Caco-2 (cell line): ENCODE measurements at regions not wholly inside any gene's neighbourhood (a gene's known extent, or its start where the extent isn't known, plus 50 kb on each side); places are given as distances from the start of the nearest gene placed in this dataset.

Experiments used
- BruUV-seq: library from RNA; stranded (reverse); fragments of 400-500 nt; replicated peaks from 2 replicates; lab custom pipeline; 2021; lab: Mats Ljungman, UMichigan
- CTCF ChIA-PET: fragments of 300-600 bp; sonication (Branson Sonifier 250); formaldehyde crosslinking; loops from one replicate; lab custom pipeline; 2022; ENCODE audit warnings: antibody characterized with exemption; lab: Charles Lee
- POLR2A ChIA-PET: fragments of 300-600 bp; sonication (Branson Sonifier 250); formaldehyde crosslinking; loops from one replicate; lab custom pipeline; 2022; ENCODE audit warnings: antibody characterized with exemption; lab: Charles Lee
- DNase-seq, 2 experiments: peaks; one replicate each; pipeline versions ENCODE4 v3.0.0 to v3.0.0-alpha.2; 2020 to 2022
- H3K27me3 ChIP-seq: replicated peaks from 2 replicates; pipeline ENCODE4 v1.6.0; 2011; ENCODE audit warnings: low read length; ENCODE audit not compliant: control insufficient read depth, insufficient read depth
- H3K36me3 ChIP-seq: 2 replicates; pipeline ENCODE4 v1.5.1; 2011; ENCODE audit warnings: low read length; ENCODE audit not compliant: control insufficient read depth, insufficient read depth
- H3K4me1 ChIP-seq: fragments of 250-450 bp; sonication (Bioruptor Pico); 2 replicates; pipeline ENCODE4 v1.5.1; 2020; ENCODE audit warnings: mild to moderate bottlenecking
- H3K4me3 ChIP-seq: 2 replicates; pipeline ENCODE4 v1.5.1; 2011; ENCODE audit warnings: low read depth, mild to moderate bottlenecking, control low read depth, low read length
- H3K9me3 ChIP-seq: fragments of 250-450 bp; sonication (Bioruptor Pico); 2 replicates; pipeline ENCODE4 v1.5.1; 2020; ENCODE audit warnings: mild to moderate bottlenecking, moderate library complexity
- H3K27ac Mint-ChIP-seq: one replicate; pipeline ENCODE4 v1.8.0; 2022; ENCODE audit warnings: mixed read lengths; ENCODE audit not compliant: unreplicated experiment
- H3K27me3 Mint-ChIP-seq: one replicate; pipeline ENCODE4 v1.8.0; 2022; ENCODE audit warnings: mixed read lengths; ENCODE audit not compliant: insufficient read depth, unreplicated experiment
- H3K36me3 Mint-ChIP-seq: one replicate; pipeline ENCODE4 v1.8.0; 2022; ENCODE audit warnings: mild to moderate bottlenecking, mixed read lengths; ENCODE audit not compliant: insufficient read depth, unreplicated experiment
- H3K4me1 Mint-ChIP-seq: one replicate; pipeline ENCODE4 v1.8.0; 2022; ENCODE audit warnings: low read depth, mixed read lengths; ENCODE audit not compliant: unreplicated experiment
- H3K4me3 Mint-ChIP-seq: one replicate; pipeline ENCODE4 v1.8.0; 2022; ENCODE audit warnings: mild to moderate bottlenecking, moderate library complexity, mixed read lengths; ENCODE audit not compliant: unreplicated experiment
- H3K9me3 Mint-ChIP-seq: one replicate; pipeline ENCODE4 v1.8.0; 2022; ENCODE audit warnings: mixed read lengths; ENCODE audit not compliant: unreplicated experiment
- intact Hi-C: fragments of 100-400 bp; cut with micrococcal nuclease; formaldehyde crosslinking; loops from one replicate; pipeline ENCODE4 v1.10.0; 2022; ENCODE audit not compliant: unreplicated experiment
- TF ChIP-seq, protein P1 (sequence below), 2 experiments: fragments of 200-600 bp in 1 of 2; IDR thresholded peaks; 1 replicate in 1 of 2; 2 replicates in 1 of 2; pipeline versions ENCODE4 v1.5.1 to v1.8.0; 2011 to 2022; ENCODE audit warnings: antibody characterized with exemption in 1 of 2, control low read depth in 1 of 2, inconsistent platforms in 1 of 2, low read depth in 1 of 2, low read length in 1 of 2, mild to moderate bottlenecking in 1 of 2, moderate library complexity in 1 of 2; ENCODE audit not compliant: insufficient read depth in 1 of 2, severe bottlenecking in 1 of 2, unreplicated experiment in 1 of 2

DNA sequence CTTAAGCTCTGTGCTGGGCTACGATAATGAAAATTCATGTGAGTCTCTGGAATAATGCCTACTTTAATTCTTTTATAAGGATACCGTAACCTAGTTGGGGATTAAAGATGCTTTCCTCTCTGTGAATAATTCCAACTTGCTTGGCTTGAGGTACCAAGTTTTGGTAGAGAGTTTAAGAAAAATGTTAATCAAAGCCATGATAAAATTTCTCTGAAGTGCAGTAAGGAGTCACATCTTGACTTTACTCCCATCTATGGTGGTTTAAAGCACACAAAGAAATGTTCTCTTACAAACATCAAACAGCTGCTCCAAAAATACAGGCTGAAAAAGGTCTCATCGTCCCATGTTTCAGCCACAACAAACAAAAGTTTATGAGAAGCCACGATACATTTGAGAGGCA lies 284.8 kb upstream of the TBX3 start:
- intact Hi-C loops = no loop called here
- CTCF ChIA-PET = no interaction called here
- DNase-seq = no peak
- no TSS peak for BruUV-seq
- no peaks in the 10 kb centered on the region for H3K4me1 Mint-ChIP-seq
- no peak overlapping the region for H3K27ac Mint-ChIP-seq
- H3K4me3 Mint-ChIP-seq = no peak overlapping the region
- POLR2A ChIA-PET = no interaction called here
- TF ChIP-seq, protein P1, sequence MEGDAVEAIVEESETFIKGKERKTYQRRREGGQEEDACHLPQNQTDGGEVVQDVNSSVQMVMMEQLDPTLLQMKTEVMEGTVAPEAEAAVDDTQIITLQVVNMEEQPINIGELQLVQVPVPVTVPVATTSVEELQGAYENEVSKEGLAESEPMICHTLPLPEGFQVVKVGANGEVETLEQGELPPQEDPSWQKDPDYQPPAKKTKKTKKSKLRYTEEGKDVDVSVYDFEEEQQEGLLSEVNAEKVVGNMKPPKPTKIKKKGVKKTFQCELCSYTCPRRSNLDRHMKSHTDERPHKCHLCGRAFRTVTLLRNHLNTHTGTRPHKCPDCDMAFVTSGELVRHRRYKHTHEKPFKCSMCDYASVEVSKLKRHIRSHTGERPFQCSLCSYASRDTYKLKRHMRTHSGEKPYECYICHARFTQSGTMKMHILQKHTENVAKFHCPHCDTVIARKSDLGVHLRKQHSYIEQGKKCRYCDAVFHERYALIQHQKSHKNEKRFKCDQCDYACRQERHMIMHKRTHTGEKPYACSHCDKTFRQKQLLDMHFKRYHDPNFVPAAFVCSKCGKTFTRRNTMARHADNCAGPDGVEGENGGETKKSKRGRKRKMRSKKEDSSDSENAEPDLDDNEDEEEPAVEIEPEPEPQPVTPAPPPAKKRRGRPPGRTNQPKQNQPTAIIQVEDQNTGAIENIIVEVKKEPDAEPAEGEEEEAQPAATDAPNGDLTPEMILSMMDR (IDR thresholded peaks at IDR 0.05; ENCODE audit: insufficient read depth in 1 of 2, low read depth in 1 of 2, low read length in 1 of 2, severe bottlenecking in 1 of 2, unreplicated experiment in 1 of 2) = no peak
- Histone ChIP-seq H3K27me3 (no peaks in the 10 kb centered on the region), H3K4me1 (no peaks in the 10 kb centered on the region), H3K36me3 (no peaks in the 10 kb centered on the region), H3K4me3 (no peak overlapping the region), H3K9me3 (no peaks in the 10 kb centered on the region)
- H3K27me3 Mint-ChIP-seq = no peaks in the 10 kb centered on the region
- no peaks in the 10 kb centered on the region for H3K36me3 Mint-ChIP-seq
- no peaks in the 10 kb centered on the region for H3K9me3 Mint-ChIP-seq

DNA sequence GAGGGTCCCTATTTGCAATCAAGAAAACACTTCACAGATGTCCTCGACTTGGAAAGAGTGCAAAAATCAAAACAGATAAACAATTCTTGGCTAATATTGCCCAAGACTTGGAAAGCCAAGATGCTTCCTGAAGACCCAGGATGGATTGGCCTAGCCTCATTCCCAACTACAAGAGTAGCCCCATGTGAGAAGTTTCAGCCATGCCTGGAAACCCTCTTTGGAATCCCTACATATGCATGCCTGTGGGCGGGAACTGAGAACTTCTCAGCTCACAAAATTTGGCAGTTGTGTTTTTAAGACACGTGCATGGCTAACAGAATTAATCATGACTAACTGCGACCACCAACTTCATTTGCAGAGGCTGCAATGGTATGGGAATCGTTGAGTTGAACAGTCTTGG lies 283.2 kb upstream of the TBX3 start:
- TF ChIP-seq, protein P1 (IDR thresholded peaks at IDR 0.05; ENCODE audit: insufficient read depth in 1 of 2, low read depth in 1 of 2, low read length in 1 of 2, severe bottlenecking in 1 of 2, unreplicated experiment in 1 of 2) = no peak
- ChIA-PET POLR2A (no interaction called here), CTCF (no interaction called here)
- Histone ChIP-seq H3K9me3 (no peaks in the 10 kb centered on the region), H3K36me3 (no peaks in the 10 kb centered on the region), H3K4me3 (no peak overlapping the region), H3K27me3 (no peaks in the 10 kb centered on the region), H3K4me1 (no peaks in the 10 kb centered on the region)
- H3K27ac Mint-ChIP-seq = no peak overlapping the region
- H3K4me3 Mint-ChIP-seq = no peak overlapping the region
- BruUV-seq = no TSS peak
- H3K27me3 Mint-ChIP-seq = no peaks in the 10 kb centered on the region
- no peaks in the 10 kb centered on the region for H3K9me3 Mint-ChIP-seq
- no peak for DNase-seq
- no peaks in the 10 kb centered on the region for H3K36me3 Mint-ChIP-seq
- no peaks in the 10 kb centered on the region for H3K4me1 Mint-ChIP-seq
- intact Hi-C loops = no loop called here

DNA sequence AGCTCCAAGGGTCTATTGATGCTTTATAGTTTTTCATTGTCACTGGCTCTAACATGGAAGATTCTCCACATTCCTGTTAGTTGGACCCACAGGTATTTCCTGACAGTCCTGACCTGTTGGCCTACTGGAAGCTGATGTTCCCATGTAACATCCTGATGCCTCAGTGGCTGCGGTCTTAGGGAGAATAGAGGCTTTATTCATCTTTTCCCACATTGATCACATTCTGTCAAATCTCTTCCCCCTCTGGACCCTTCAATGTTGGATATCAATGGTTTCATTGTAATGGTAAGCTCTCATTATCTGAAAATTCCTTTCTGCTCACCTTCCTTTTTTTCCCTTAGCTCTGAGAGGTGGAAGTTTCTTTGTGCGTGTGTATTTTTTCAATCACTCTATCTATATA lies 280.9 kb upstream of the TBX3 start:
- H3K27ac Mint-ChIP-seq = no peak overlapping the region
- CTCF ChIA-PET = no interaction called here
- no peak for DNase-seq
- H3K4me1 ChIP-seq = no peaks in the 10 kb centered on the region
- no peaks in the 10 kb centered on the region for H3K9me3 Mint-ChIP-seq
- H3K4me3 ChIP-seq = no peak overlapping the region
- H3K27me3 Mint-ChIP-seq = no peaks in the 10 kb centered on the region
- no peak overlapping the region for H3K4me3 Mint-ChIP-seq
- H3K36me3 Mint-ChIP-seq = no peaks in the 10 kb centered on the region
- no peaks in the 10 kb centered on the region for H3K27me3 ChIP-seq
- POLR2A ChIA-PET = no interaction called here
- no peaks in the 10 kb centered on the region for H3K9me3 ChIP-seq
- intact Hi-C loops = no loop called here
- TF ChIP-seq, protein P1 (IDR thresholded peaks at IDR 0.05; ENCODE audit: insufficient read depth in 1 of 2, low read depth in 1 of 2, low read length in 1 of 2, severe bottlenecking in 1 of 2, unreplicated experiment in 1 of 2) = no peak
- H3K36me3 ChIP-seq = no peaks in the 10 kb centered on the region
- H3K4me1 Mint-ChIP-seq = no peaks in the 10 kb centered on the region
- BruUV-seq = no TSS peak
